HG03457 (cell line): ENCODE measurements at regions not wholly inside any gene's neighbourhood (a gene's known extent, or its start where the extent isn't known, plus 50 kb on each side); places are given as distances from the start of the nearest gene placed in this dataset.

Experiments used
- ATAC-seq: cut with Tn5 transposase; IDR thresholded peaks from one replicate; pipeline ENCODE4 v1.9.1; 2021; ENCODE audit warnings: moderate number of reproducible peaks; ENCODE audit not compliant: unreplicated experiment

DNA sequence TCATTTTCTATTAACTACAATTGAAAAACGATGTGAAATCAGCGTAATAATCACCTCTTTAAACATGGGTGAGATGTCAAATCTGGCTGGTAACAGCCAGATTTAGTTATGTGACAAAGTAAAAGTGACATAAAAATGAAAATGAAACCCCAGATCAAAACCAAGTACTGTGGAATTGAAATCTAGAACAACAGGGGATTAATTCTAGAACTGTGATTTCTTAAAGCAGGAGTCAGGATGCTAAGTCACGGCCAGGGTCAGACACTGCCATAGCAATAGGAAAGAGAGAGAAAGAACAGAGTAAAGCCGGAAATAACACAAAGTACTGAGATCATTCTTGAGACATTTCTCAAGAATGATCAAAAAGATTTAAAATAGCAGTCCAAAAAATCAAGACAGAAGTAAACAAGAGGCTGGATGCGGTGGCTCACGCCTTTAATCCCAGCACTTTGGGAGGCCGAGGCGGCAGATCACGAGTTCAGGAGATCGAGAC lies 1183.7 kb upstream of the NXPH2 start:
- no peak for ATAC-seq

- no peak for ATAC-seq
These were observed 1169.2 kb upstream of the NXPH2 start for GRCh38 chr2:139949242-139949972.

- no peak for ATAC-seq
These were observed 1166.5 kb upstream of the NXPH2 start for GRCh38 chr2:139946690-139947089.

GRCh38 chr2:139940686-139941085 lies 1160.5 kb upstream of the NXPH2 start:
- no peak for ATAC-seq

- ATAC-seq, result no peak
These were observed 1145.7 kb upstream of the NXPH2 start for GRCh38 chr2:139925903-139926302.

- no peak for ATAC-seq
These were observed 1143.9 kb upstream of the NXPH2 start for GRCh38 chr2:139924070-139924469.

GRCh38 chr2:139918982-139919381 lies 1138.8 kb upstream of the NXPH2 start:
- no peak for ATAC-seq

DNA sequence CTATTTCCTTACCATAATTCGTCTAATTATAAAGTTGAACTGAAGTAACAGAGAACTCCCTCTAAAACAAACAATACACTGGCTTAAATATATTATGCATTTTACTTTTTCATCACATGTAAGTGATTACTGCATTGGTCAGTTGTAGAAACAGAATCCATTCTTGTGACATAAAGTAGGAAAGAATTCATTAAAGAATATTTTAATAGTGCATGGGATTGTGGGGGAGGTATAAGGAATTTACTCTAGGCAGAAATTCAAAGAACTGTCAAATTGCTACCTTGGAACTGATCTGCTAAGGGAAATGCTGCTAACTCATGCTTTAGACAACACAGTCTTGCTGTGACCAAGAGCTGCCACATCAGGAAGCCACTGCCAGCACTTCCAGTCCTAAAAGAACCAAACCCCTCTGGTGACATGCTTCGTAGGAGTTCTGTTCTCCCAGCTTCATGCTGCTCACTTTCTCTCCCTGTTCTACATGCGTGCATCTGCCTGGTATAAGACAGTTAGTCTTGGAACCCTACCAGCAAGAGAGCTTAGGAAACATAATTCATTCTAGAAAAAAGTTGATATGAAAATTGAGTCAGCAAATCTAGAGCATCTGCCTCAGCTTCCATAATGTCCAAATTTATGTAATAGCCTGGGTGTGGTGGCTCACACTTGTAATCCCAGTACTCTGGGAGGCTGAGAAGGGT lies 1137.6 kb upstream of the NXPH2 start:
- ATAC-seq, result no peak

GRCh38 chr2:139916822-139917221 lies 1136.6 kb upstream of the NXPH2 start:
- no peak for ATAC-seq

GRCh38 chr2:139911160-139911559 lies 1131.0 kb upstream of the NXPH2 start:
- ATAC-seq, result no peak

DNA sequence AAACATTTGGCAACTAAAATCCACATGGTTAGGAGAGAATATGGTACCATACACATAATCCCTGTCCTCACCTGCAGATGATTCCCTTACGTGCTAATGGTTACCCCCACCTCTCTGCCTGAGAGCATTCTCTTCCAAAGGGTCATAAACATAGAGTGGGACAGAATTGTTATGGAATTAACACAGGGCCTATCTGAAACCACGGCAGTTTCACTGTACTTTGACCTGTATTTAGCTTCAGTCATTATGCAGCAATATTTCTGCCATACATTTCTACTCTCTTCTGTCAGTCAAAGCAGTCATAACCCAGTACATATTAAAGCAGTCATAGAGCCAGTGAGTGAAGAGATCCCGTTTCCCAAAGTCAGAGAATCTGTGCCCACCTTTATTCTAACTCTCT lies 1128.9 kb upstream of the NXPH2 start:
- no peak for ATAC-seq

GRCh38 chr2:139905624-139906023 lies 1125.4 kb upstream of the NXPH2 start:
- ATAC-seq, result no peak

DNA sequence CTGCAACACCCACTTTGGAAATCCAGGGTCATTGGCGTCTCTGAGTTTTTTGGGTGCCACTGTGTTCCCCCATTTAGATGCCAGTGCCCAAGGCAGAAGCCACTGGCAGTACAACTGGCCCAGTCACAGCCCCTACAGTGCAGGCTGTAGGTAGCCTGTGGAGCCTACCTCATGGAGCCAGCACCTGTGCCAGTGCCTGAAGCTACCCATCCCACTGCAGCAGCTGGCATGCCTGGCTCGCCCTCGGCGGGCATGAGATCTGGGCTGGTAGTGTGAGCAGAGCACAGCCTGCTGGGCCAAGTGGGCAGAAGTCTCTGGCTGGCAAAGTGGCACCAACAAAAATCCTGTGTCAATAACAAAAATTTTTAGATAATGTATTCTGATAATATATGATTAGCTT lies 1111.4 kb upstream of the NXPH2 start:
- ATAC-seq, result no peak

- ATAC-seq, result no peak
These were observed 1105.8 kb upstream of the NXPH2 start for GRCh38 chr2:139885921-139886498.

DNA sequence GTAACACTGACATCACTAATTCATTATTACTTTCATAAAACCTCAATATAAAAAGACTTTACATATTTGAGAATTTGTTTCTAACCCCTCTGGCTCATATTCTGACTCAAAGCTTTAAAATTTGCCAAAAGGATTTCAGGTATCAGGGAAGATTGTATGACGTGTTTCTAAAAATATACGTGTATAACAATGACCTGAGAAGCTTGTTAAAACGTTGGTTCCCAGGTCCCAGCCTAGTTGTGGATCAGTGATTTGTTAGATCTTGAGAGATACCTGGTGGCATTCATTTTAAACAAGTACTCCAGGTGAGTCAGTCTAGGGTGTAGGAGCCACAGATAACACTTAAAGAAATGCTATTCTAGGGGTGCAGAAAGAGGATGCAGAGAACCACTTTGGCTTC lies 1096.8 kb upstream of the NXPH2 start:
- ATAC-seq, result no peak

DNA sequence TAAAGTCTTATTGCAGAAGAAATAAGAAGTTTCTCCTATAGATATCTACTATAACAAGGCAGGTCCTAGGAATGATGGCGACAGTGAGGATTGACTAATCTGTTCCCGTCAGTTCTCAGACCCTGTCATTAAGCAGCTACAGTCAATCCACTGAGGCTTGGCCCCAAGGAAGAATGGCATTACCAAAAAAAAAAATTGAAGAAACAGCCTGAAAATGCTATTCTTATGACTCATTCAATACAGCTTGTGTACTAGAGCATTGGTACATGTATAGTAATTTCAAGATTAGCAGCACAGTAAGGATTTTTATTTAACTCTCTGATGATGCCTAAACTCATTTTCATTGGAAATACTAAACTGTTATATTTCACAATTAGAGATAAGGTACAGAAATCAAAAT lies 1096.1 kb upstream of the NXPH2 start:
- no peak for ATAC-seq

GRCh38 chr2:139872503-139872902 lies 1092.3 kb upstream of the NXPH2 start:
- ATAC-seq, result no peak

- ATAC-seq, result no peak
These were observed 1091.8 kb upstream of the NXPH2 start for GRCh38 chr2:139872032-139872431.

DNA sequence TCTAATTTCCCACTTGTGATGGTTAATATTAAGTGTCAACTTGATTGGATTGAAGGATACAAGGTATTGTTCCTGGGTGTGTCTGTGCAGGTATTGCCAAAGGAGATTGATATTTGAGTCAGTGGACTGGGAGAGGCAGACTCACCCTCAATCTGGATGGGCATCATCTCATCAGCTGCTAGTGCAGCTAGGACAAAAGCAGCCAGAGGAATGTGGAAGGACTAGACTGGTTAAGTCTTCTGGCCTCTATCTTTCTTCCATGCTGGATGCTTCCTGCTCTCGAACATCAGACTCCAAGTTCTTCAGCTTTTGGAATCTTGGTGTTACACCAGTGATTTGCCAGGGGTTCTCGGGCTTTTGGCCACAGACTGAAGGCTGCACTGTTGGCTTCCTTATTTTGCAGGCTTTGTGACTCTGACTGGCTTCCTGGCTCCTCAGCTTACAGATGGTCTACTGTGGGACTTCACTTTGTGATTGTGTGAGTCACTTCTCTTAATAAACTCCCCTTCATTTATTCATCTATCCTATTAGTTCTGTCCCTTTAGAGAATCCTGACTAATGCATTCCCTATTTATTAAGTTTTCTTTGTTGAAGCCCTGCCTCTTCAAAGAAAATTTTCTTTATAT lies 1087.5 kb upstream of the NXPH2 start:
- no peak for ATAC-seq

- ATAC-seq, result no peak
These were observed 1084.7 kb upstream of the NXPH2 start for GRCh38 chr2:139864821-139865302.

DNA sequence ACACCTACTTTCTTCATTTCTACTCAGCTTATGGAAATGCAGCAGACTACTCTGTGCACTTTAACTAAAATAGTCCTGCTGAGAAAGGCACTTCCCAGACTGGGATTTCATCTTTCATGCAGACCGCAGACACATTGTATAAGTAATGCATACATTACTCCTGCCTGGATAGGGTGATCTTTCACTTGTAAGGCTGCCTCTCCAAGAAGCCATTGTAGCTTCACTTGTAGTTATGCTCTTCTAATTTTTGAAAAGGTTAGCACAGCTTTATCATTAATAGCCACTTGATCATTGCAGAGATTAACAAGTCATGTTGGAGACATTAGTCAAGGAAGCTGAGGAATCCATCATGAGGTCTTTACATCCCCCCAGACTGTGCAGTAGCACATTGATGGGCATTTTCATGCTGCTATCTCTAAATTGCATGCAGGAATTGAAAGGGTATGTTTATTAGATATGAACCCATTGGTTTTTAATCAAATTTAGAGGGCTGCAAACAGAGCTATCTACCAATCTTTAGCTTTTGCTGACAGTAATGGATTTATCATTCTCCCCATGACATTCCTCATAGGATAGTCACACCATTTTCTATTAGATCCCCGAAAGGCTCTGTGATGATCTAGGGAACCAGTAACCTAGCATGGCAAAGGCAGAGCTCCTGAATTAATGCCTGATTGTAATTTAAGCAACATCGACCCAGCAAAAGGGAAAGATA lies 1074.7 kb upstream of the NXPH2 start:
- ATAC-seq, result no peak
